SH-SY5Y (cell line): ENCODE measurements at regions not wholly inside any gene's neighbourhood (a gene's known extent, or its start where the extent isn't known, plus 50 kb on each side); places are given as distances from the start of the nearest gene placed in this dataset.

Experiments
- GATA2 ChIP-seq: IDR thresholded peaks from 2 replicates; pipeline ENCODE4 v1.6.1; 2011; ENCODE audit warnings: mild to moderate bottlenecking, low read depth, low read length
- GATA3 ChIP-seq: IDR thresholded peaks from 2 replicates; pipeline ENCODE4 v1.6.1; 2011; ENCODE audit warnings: low read depth, mild to moderate bottlenecking, low read length, moderate library complexity

- no peak for TF ChIP-seq GATA3
- TF ChIP-seq GATA2 = no peak
These were observed 59.8 kb upstream of the SLC38A2 start for GRCh38 chr12:46432325-46432724.

GRCh38 chr12:46430340-46430948 is 57.9 kb upstream of the SLC38A2 start:
- TF ChIP-seq GATA3 = no peak
- TF ChIP-seq GATA2 = no peak
